Activated naive CD4-positive, alpha-beta T cell (primary cell): ENCODE measurements at regions not wholly inside any gene's neighbourhood (a gene's known extent, or its start where the extent isn't known, plus 50 kb on each side); places are given as distances from the start of the nearest gene placed in this dataset.

ENCODE experiments used
- DNase-seq, 4 experiments: peaks; one replicate each; lab custom pipeline; 2025; lab: John Stamatoyannopoulos, UW

GRCh38 chr7:21364801-21365271 lies 63.0 kb upstream of the SP4 start:
- no peak for DNase-seq

DNA sequence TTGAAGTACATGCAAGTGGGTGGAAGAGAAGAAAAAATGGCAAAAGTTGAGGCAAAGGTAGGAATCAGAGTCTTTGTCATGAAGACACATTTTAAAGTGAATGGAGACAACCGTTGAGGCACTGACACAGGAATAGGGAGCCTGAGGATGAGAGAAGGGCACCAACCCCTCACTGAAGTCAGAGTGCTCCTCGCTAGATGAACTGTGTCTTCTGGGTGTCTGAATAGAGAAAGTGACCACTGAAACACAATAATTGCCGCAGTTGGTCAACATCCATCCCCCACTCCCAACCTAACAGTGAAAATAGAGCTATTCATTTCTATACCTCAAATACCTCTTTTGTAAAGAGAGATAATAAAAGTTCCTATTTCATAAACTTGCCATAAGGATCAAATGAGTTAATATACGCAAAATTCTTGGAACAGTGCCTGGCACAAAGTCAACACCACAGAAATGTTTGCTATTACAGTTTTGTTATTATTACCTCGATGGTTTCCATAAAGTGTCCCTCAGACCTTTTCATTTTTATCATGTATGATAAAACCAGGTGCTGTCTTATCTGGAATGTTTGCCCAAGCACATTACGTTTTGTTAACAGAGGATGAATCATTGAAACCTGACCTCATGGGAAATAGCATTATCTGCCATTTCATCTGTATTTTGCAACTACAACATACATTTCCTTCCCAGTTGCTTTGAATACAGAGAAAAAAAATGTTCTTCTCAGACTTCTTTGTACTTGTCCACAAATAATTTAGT lies 61.8 kb upstream of the SP4 start:
- DNase-seq: no peak

- no peak for DNase-seq
Measured at GRCh38 chr7:21367081-21367480, 60.8 kb upstream of the SP4 start.

- no peak for DNase-seq
Measured at GRCh38 chr7:21367537-21367936, 60.3 kb upstream of the SP4 start.

- no peak for DNase-seq
Measured at GRCh38 chr7:21368317-21368716, 59.6 kb upstream of the SP4 start.

- DNase-seq: no peak
Measured at GRCh38 chr7:21370283-21370982, 57.5 kb upstream of the SP4 start.

- no peak for DNase-seq
Measured at GRCh38 chr7:21371360-21371759, 56.5 kb upstream of the SP4 start.

DNA sequence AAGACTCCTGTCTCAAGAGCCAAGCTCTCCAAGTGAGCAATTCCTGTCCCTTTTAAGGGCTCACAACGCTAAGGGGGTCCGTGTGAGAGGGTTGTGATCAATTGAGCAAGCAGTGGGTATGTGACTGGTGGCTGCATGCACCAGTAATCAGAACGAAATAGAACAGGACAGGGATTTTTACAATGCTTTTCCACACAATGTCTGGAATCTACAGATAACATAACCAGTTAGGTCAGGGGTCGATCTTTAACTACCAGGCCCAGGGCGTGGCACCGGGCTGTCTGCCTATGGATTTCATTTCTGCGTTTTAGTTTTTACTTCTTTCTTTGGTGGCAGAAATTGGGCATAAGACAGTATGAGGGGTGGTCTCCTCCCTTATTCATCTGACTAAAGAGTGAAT lies 54.9 kb upstream of the SP4 start:
- DNase-seq: no peak

DNA sequence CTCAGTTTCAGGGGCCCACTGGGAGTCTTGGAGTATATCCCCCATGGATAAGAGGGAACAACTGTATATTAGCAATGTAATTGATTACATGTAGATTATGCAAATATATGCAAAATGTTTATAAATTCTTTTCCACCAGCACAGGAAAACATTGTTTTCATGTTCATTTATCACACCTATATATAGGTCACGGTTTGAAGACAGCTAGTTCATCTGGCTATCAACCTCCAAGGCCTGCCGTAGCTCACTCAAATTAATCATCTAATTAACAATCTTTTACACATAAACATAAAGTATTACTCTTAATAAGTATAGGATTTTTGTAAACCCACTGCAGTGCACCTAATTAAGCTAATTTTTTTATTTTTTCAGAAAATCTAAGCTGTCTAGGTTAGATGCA lies 53.7 kb upstream of the SP4 start:
- DNase-seq: no peak

DNA sequence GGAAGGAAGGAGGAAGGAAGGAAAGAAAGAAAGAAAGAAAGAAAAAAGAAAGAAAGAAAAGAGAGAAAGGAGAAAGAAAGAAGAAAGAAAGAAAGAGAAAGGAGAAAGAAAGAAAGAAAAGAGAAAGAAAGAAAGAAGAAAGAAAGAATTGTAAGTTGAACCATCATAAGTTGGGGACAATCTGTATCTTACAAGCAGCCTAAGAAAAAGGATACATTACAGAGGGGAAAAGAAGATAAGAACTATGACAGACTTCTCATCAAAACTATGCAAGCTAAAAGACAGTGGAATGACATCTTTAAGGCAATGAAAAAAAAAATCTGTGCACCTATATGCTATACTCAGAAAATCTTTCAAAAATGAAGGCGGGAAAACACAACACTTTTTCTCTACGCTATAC lies 50.3 kb upstream of the SP4 start:
- no peak for DNase-seq
